Liver (tissue), 8 donors: ENCODE measurements at regions not wholly inside any gene's neighbourhood (a gene's known extent, or its start where the extent isn't known, plus 50 kb on each side); places are given as distances from the start of the nearest gene placed in this dataset.

ENCODE experiments used
- DNase-seq: peaks from one replicate; pipeline ENCODE4 v3.0.0-alpha.2; 2017; ENCODE audit warnings: low spot score
- H3K27ac ChIP-seq, 2 donors: one replicate each; pipeline ENCODE4 v1.7.0; 2013; ENCODE audit warnings: inconsistent platforms in 2 of 2, low read length in 2 of 2, control low read depth in 1 of 2, low read depth in 1 of 2, mild to moderate bottlenecking in 1 of 2
- H3K27me3 ChIP-seq, 4 donors: one replicate each; pipeline versions ENCODE4 v1.6.1 to v1.7.0; 2013; ENCODE audit warnings: low read length in 3 of 4, inconsistent platforms in 1 of 4, mild to moderate bottlenecking in 1 of 4, moderate library complexity in 1 of 4; ENCODE audit not compliant: control insufficient read depth in 4 of 4, insufficient read depth in 4 of 4
- H3K36me3 ChIP-seq, 4 donors: one replicate each; pipeline versions ENCODE4 v1.6.1 to v1.7.0; 2013; ENCODE audit warnings: low read length in 3 of 4, mild to moderate bottlenecking in 3 of 4, low read depth in 1 of 4, moderate library complexity in 1 of 4; ENCODE audit not compliant: control insufficient read depth in 4 of 4, insufficient read depth in 3 of 4
- H3K4me1 ChIP-seq, 4 donors: one replicate each; pipeline versions ENCODE4 v1.6.1 to v1.7.0; 2013; ENCODE audit warnings: low read length in 3 of 4, mild to moderate bottlenecking in 3 of 4, moderate library complexity in 1 of 4; ENCODE audit not compliant: control insufficient read depth in 4 of 4, insufficient read depth in 4 of 4
- H3K4me3 ChIP-seq, 3 donors: one replicate each; pipeline versions ENCODE4 v1.6.1 to v1.7.0; 2013; ENCODE audit warnings: low read length in 3 of 3, control low read depth in 1 of 3, low read depth in 1 of 3, mild to moderate bottlenecking in 1 of 3
- H3K9ac ChIP-seq, 2 donors: one replicate each; pipeline ENCODE4 v1.7.0; 2013; ENCODE audit warnings: low read length in 2 of 2, mild to moderate bottlenecking in 2 of 2, moderate library complexity in 2 of 2, control low read depth in 1 of 2, low read depth in 1 of 2
- H3K9me3 ChIP-seq, 4 donors: one replicate each; pipeline versions ENCODE4 v1.6.1 to v1.7.0; 2013; ENCODE audit warnings: low read length in 3 of 4; ENCODE audit not compliant: control insufficient read depth in 4 of 4
- ATF3 ChIP-seq: IDR thresholded peaks from 2 replicates; pipeline ENCODE4 v1.6.1; 2016; ENCODE audit warnings: antibody characterized with exemption
- CTCF ChIP-seq: fragments of 150-350 bp; IDR thresholded peaks from 2 replicates; pipeline ENCODE4 v1.5.1; 2017; ENCODE audit warnings: improper control_type of control experiment, low read depth, low read length; ENCODE audit not compliant: missing input control
- EGR1 ChIP-seq, 2 donors: IDR thresholded peaks; 2 replicates each; pipeline ENCODE4 v1.6.1; 2016 to 2018; ENCODE audit warnings: antibody characterized with exemption in 2 of 2, low read depth in 2 of 2
- FOXA1 ChIP-seq: IDR thresholded peaks from 2 replicates; pipeline ENCODE4 v1.6.1; 2016; ENCODE audit warnings: antibody characterized with exemption
- FOXA2 ChIP-seq: IDR thresholded peaks from 2 replicates; pipeline ENCODE4 v1.6.1; 2016; ENCODE audit warnings: antibody characterized with exemption
- GABPA ChIP-seq, 2 donors: IDR thresholded peaks in 1 of 2; conservative IDR thresholded peaks in 1 of 2; 2 replicates each; pipeline ENCODE4 v1.6.1; 2016; ENCODE audit warnings: antibody characterized with exemption in 2 of 2, mild to moderate bottlenecking in 1 of 2, moderate library complexity in 1 of 2
- HNF4A ChIP-seq, 2 donors: conservative IDR thresholded peaks; 2 replicates each; pipeline ENCODE4 v1.6.1; 2016; ENCODE audit warnings: antibody characterized with exemption in 2 of 2, mild to moderate bottlenecking in 2 of 2
- HNF4G ChIP-seq: IDR thresholded peaks from 2 replicates; pipeline ENCODE4 v1.6.1; 2016; ENCODE audit warnings: antibody characterized with exemption
- JUND ChIP-seq, 2 donors: IDR thresholded peaks; 2 replicates each; pipeline ENCODE4 v1.6.1; 2016; ENCODE audit warnings: antibody characterized with exemption in 2 of 2
- NR2F2 ChIP-seq: IDR thresholded peaks from 2 replicates; pipeline ENCODE4 v1.6.1; 2016; ENCODE audit warnings: antibody characterized with exemption
- RAD21 ChIP-seq, 2 donors: IDR thresholded peaks; 2 replicates each; pipeline ENCODE4 v1.6.1; 2016; ENCODE audit warnings: antibody characterized with exemption in 2 of 2, mild to moderate bottlenecking in 2 of 2
- REST ChIP-seq: IDR thresholded peaks from 2 replicates; pipeline ENCODE4 v1.6.1; 2016; ENCODE audit warnings: antibody characterized with exemption, mild to moderate bottlenecking
- RXRA ChIP-seq, 2 donors: IDR thresholded peaks; 2 replicates each; pipeline ENCODE4 v1.6.1; 2017 to 2018; ENCODE audit warnings: antibody characterized with exemption in 2 of 2, mild to moderate bottlenecking in 1 of 2
- SP1 ChIP-seq: IDR thresholded peaks from 2 replicates; pipeline ENCODE4 v1.6.1; 2018; ENCODE audit warnings: antibody characterized with exemption, mild to moderate bottlenecking
- TAF1 ChIP-seq: conservative IDR thresholded peaks from 2 replicates; pipeline ENCODE4 v1.6.1; 2016; ENCODE audit warnings: antibody characterized with exemption, mild to moderate bottlenecking
- YY1 ChIP-seq: IDR thresholded peaks from 2 replicates; pipeline ENCODE4 v1.6.1; 2016; ENCODE audit warnings: antibody characterized with exemption, mild to moderate bottlenecking
- WGBS: extraction: QIAGEN DNeasy Blood & Tissue Kit; methylation state at CpG from one replicate; pipeline ENCODE4 v1.1.7; 2013; 5-methylcytosine and 5-hydroxymethylcytosine counted together
- TF ChIP-seq, protein P1 (sequence below): IDR thresholded peaks from 2 replicates; pipeline ENCODE4 v1.6.1; 2016; ENCODE audit warnings: antibody characterized with exemption
- TF ChIP-seq, protein P2 (sequence below): IDR thresholded peaks from 2 replicates; pipeline ENCODE4 v1.6.1; 2016; ENCODE audit warnings: antibody characterized with exemption
- donor health status: healthy.
- donor health status: healthy.
- donor health status: healthy.
- donor health status: healthy.
- donor health status: healthy.

GRCh38 chr2:88866756-88867155, 175.3 kb downstream of the RPIA start:
- TF ChIP-seq RAD21 (IDR thresholded peaks at IDR 0.05), result no peak
- TF ChIP-seq YY1, result no peak
- TF ChIP-seq, protein P1, sequence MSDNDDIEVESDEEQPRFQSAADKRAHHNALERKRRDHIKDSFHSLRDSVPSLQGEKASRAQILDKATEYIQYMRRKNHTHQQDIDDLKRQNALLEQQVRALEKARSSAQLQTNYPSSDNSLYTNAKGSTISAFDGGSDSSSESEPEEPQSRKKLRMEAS, result no peak
- no peak for TF ChIP-seq REST
- TF ChIP-seq ATF3, result no peak
- TF ChIP-seq GABPA (IDR thresholded peaks at IDR 0.05 in 1 of 2, conservative IDR thresholded peaks at IDR 0.05 in 1 of 2), result no peak
- no peak for TF ChIP-seq FOXA1
- TF ChIP-seq, protein P2, sequence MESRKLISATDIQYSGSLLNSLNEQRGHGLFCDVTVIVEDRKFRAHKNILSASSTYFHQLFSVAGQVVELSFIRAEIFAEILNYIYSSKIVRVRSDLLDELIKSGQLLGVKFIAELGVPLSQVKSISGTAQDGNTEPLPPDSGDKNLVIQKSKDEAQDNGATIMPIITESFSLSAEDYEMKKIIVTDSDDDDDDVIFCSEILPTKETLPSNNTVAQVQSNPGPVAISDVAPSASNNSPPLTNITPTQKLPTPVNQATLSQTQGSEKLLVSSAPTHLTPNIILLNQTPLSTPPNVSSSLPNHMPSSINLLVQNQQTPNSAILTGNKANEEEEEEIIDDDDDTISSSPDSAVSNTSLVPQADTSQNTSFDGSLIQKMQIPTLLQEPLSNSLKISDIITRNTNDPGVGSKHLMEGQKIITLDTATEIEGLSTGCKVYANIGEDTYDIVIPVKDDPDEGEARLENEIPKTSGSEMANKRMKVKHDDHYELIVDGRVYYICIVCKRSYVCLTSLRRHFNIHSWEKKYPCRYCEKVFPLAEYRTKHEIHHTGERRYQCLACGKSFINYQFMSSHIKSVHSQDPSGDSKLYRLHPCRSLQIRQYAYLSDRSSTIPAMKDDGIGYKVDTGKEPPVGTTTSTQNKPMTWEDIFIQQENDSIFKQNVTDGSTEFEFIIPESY, result no peak
- TF ChIP-seq RXRA (IDR thresholded peaks at IDR 0.05), result no peak
- TF ChIP-seq JUND (IDR thresholded peaks at IDR 0.05), result no peak
- TF ChIP-seq NR2F2, result no peak
- TF ChIP-seq HNF4A (conservative IDR thresholded peaks at IDR 0.05), result no peak
- TF ChIP-seq FOXA2, result no peak
- TF ChIP-seq SP1, result no peak
- no peak for TF ChIP-seq TAF1
- no peak for TF ChIP-seq EGR1 (IDR thresholded peaks at IDR 0.05; ENCODE audit: low read depth in 2 of 2)
- no peak for TF ChIP-seq CTCF
- no peak for TF ChIP-seq HNF4G
- DNase-seq, result no peak
- no peak overlapping the region for H3K27ac ChIP-seq
- WGBS, result 62% methylated on average over 11 of the region's 11 CpGs
- no peaks in the 10 kb centered on the region for H3K9me3 ChIP-seq
- H3K4me1 ChIP-seq, result no peaks in the 10 kb centered on the region
- no peaks in the 10 kb centered on the region for H3K36me3 ChIP-seq
- H3K4me3 ChIP-seq, result no peak overlapping the region
- H3K9ac ChIP-seq, result no peak overlapping the region
- peaks cover 0 to 8% (median 0%) of the 10 kb centered on the region in 4 donors for H3K27me3 ChIP-seq
